HG02973 (cell line): ENCODE measurements at regions not wholly inside any gene's neighbourhood (a gene's known extent, or its start where the extent isn't known, plus 50 kb on each side); places are given as distances from the start of the nearest gene placed in this dataset.

Source experiments
- ATAC-seq: cut with Tn5 transposase; IDR thresholded peaks from one replicate; pipeline ENCODE4 v1.9.1; 2021; ENCODE audit warnings: moderate library complexity; ENCODE audit not compliant: unreplicated experiment

GRCh38 chr17:68705714-68706076 is 104.5 kb upstream of the FAM20A start:
- no peak for ATAC-seq

GRCh38 chr17:68704871-68705713 is 103.9 kb upstream of the FAM20A start:
- ATAC-seq, result no peak

- no peak for ATAC-seq
Observed at GRCh38 chr17:68701046-68701445, 99.9 kb upstream of the FAM20A start.

GRCh38 chr17:68700421-68700820 is 99.3 kb upstream of the FAM20A start:
- no peak for ATAC-seq

GRCh38 chr17:68699936-68700335 is 98.8 kb upstream of the FAM20A start:
- no peak for ATAC-seq

- no peak for ATAC-seq
Observed at GRCh38 chr17:68698746-68699145, 97.6 kb upstream of the FAM20A start.

GRCh38 chr17:68697850-68698361 is 96.7 kb upstream of the FAM20A start:
- no peak for ATAC-seq

- ATAC-seq, result no peak
Observed at GRCh38 chr17:68695659-68696058, 94.5 kb upstream of the FAM20A start.

- ATAC-seq, result no peak
Observed at GRCh38 chr17:68694791-68695485, 93.8 kb upstream of the FAM20A start.

- no peak for ATAC-seq
Observed at GRCh38 chr17:68693896-68694295, 92.7 kb upstream of the FAM20A start.

- ATAC-seq, result no peak
Observed at GRCh38 chr17:68693466-68693865, 92.3 kb upstream of the FAM20A start.

- ATAC-seq, result no peak
Observed at GRCh38 chr17:68686108-68686988, 85.2 kb upstream of the FAM20A start.

- ATAC-seq, result no peak
Observed at GRCh38 chr17:68684949-68685357, 83.8 kb upstream of the FAM20A start.

- ATAC-seq, result no peak
Observed at GRCh38 chr17:68682903-68683302, 81.7 kb upstream of the FAM20A start.

GRCh38 chr17:68679882-68680281 is 78.7 kb upstream of the FAM20A start:
- ATAC-seq, result no peak

GRCh38 chr17:68676856-68677255 is 75.7 kb upstream of the FAM20A start:
- no peak for ATAC-seq

GRCh38 chr17:68675723-68676122 is 74.6 kb upstream of the FAM20A start:
- ATAC-seq, result no peak

GRCh38 chr17:68674029-68674925 is 73.1 kb upstream of the FAM20A start:
- ATAC-seq, result no peak

GRCh38 chr17:68670967-68671693 is 70.0 kb upstream of the FAM20A start:
- no peak for ATAC-seq
